Osteocyte (in vitro differentiated cells): ENCODE measurements at regions not wholly inside any gene's neighbourhood (a gene's known extent, or its start where the extent isn't known, plus 50 kb on each side); places are given as distances from the start of the nearest gene placed in this dataset.

ENCODE experiments used
- DNase-seq: peaks from one replicate; pipeline ENCODE4 v3.0.0; 2021; ENCODE audit warnings: mixed read lengths; ENCODE audit not compliant: unreplicated experiment; ENCODE audit errors: extremely low spot score
- H3K27ac Mint-ChIP-seq: one replicate; pipeline ENCODE4 v1.8.0; 2021; ENCODE audit warnings: mild to moderate bottlenecking, mixed read lengths; ENCODE audit not compliant: unreplicated experiment
- H3K27me3 Mint-ChIP-seq: one replicate; pipeline ENCODE4 v1.8.0; 2021; ENCODE audit warnings: mixed read lengths; ENCODE audit not compliant: unreplicated experiment
- H3K36me3 Mint-ChIP-seq: one replicate; pipeline ENCODE4 v1.8.0; 2021; ENCODE audit warnings: mixed read lengths; ENCODE audit not compliant: unreplicated experiment
- H3K4me1 Mint-ChIP-seq: one replicate; pipeline ENCODE4 v1.8.0; 2021; ENCODE audit warnings: mixed read lengths; ENCODE audit not compliant: unreplicated experiment
- H3K4me3 Mint-ChIP-seq: one replicate; pipeline ENCODE4 v1.8.0; 2021; ENCODE audit warnings: mild to moderate bottlenecking, moderate library complexity, mixed read lengths; ENCODE audit not compliant: unreplicated experiment
- H3K9me3 Mint-ChIP-seq: one replicate; pipeline ENCODE4 v1.8.0; 2021; ENCODE audit warnings: mixed read lengths; ENCODE audit not compliant: unreplicated experiment
- TF ChIP-seq, protein P1 (sequence below): fragments of 200-600 bp; sonication (generic); IDR thresholded peaks from 2 replicates; pipeline ENCODE4 v1.5.0; 2021; ENCODE audit warnings: antibody characterized with exemption, mild to moderate bottlenecking, moderate library complexity

- Mint-ChIP-seq H3K4me3 (no peak overlapping the region), H3K27me3 (peaks cover 7% of the 10 kb centered on the region), H3K36me3 (no peaks in the 10 kb centered on the region), H3K27ac (no peak overlapping the region), H3K4me1 (no peaks in the 10 kb centered on the region), H3K9me3 (no peaks in the 10 kb centered on the region)
- DNase-seq = no peak
- TF ChIP-seq, protein P1, sequence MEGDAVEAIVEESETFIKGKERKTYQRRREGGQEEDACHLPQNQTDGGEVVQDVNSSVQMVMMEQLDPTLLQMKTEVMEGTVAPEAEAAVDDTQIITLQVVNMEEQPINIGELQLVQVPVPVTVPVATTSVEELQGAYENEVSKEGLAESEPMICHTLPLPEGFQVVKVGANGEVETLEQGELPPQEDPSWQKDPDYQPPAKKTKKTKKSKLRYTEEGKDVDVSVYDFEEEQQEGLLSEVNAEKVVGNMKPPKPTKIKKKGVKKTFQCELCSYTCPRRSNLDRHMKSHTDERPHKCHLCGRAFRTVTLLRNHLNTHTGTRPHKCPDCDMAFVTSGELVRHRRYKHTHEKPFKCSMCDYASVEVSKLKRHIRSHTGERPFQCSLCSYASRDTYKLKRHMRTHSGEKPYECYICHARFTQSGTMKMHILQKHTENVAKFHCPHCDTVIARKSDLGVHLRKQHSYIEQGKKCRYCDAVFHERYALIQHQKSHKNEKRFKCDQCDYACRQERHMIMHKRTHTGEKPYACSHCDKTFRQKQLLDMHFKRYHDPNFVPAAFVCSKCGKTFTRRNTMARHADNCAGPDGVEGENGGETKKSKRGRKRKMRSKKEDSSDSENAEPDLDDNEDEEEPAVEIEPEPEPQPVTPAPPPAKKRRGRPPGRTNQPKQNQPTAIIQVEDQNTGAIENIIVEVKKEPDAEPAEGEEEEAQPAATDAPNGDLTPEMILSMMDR = no peak
These were observed 374.2 kb downstream of the PREX1 start for GRCh38 chr20:48453477-48454093.

DNA sequence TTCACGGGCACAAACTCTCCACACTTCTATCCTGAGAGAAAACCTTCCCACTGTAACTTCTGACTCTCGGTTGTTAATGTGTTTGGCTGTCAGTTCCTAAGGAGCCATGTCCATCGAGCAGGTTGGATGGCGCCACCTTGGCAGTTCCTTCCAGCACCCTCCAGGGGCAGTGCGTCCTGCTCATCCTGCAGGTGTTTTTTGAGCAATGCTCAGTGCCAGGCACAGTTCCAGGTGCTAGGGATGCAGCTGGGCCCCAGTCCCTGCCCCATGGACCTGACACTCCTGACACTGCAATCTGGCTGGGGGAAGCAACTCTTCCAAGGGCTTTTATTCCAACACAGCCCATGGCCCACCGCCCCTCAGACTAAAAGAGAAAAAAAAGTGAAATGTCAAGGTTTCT is 376.4 kb downstream of the PREX1 start:
- peaks cover 2% of the 10 kb centered on the region for H3K9me3 Mint-ChIP-seq
- no peaks in the 10 kb centered on the region for H3K4me1 Mint-ChIP-seq
- no peaks in the 10 kb centered on the region for H3K36me3 Mint-ChIP-seq
- TF ChIP-seq, protein P1 = no peak
- H3K27ac Mint-ChIP-seq = no peak overlapping the region
- no peak overlapping the region for H3K4me3 Mint-ChIP-seq
- H3K27me3 Mint-ChIP-seq = peaks cover 8% of the 10 kb centered on the region
- DNase-seq = no peak

DNA sequence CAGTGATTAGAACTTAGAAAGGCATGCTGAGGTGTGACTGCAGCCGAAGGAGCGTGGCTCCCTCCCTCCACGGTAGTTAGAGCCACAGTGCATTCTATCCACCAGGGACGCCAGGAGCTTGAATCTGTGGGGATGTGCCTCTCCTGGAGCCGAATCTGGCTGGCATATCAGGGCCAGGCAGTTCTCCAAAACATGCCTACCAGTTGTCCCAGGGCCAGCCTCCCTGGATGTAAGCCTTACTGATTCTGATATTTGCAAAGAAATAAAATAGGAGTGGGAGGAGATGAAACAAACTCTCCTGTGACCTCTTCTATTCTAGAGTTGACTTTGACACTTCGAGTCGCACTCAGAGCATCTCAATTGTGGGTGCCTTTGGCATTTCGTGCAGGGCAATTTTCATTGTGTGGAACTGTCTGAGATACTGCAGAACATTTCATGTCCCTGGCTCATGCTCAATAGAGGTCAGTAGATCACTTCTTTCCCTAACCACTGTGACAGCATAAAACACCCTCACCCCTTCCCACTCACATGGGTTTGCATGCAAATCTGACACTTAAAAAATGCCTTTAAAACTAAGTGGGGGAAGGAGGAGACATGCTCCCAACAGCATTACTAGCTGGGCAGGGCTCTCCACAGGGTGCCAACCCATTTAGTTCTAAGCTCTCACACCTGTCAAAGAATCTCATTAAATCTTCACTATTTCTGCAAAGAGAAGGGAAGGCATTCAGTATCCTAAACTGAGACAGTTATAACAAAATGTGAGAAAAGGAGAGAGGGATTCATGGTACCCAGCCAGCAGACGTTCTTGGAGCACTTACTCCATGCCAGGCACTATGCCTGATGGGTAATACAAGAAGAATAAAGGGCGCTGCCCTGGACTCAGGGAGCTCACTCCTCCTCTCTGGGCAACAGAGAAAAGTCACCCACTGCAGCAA is 378.9 kb downstream of the PREX1 start:
- no peaks in the 10 kb centered on the region for H3K36me3 Mint-ChIP-seq
- DNase-seq = no peak
- TF ChIP-seq, protein P1 = no peak
- H3K4me1 Mint-ChIP-seq = no peaks in the 10 kb centered on the region
- H3K27me3 Mint-ChIP-seq = peaks cover 2% of the 10 kb centered on the region
- H3K9me3 Mint-ChIP-seq = peaks cover 14% of the 10 kb centered on the region
- H3K27ac Mint-ChIP-seq = no peak overlapping the region
- no peak overlapping the region for H3K4me3 Mint-ChIP-seq

DNA sequence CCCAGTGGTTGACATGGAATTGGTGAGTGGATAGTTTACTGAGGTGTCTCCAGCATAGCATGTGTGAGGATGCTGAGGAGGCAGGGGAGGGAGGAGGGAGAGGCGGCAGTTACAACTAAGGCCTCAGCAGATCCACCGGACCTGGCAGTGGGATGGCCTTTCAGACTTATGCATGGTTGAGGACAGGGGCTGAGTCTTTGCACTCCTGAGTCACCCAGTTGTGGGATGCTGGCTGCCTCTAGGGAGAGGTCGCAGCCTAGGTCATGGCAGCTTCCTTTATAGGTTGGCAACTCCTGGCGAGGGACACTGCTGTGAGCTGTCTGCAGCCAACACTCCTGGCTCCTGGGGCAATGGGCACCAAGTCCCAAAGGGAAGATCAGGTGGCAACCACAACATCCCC is 380.3 kb downstream of the PREX1 start:
- Mint-ChIP-seq H3K36me3 (peaks cover 2% of the 10 kb centered on the region), H3K27ac (no peak overlapping the region), H3K4me1 (no peaks in the 10 kb centered on the region), H3K9me3 (peaks cover 17% of the 10 kb centered on the region), H3K4me3 (no peak overlapping the region), H3K27me3 (peaks cover 2% of the 10 kb centered on the region)
- TF ChIP-seq, protein P1 = no peak
- no peak for DNase-seq

DNA sequence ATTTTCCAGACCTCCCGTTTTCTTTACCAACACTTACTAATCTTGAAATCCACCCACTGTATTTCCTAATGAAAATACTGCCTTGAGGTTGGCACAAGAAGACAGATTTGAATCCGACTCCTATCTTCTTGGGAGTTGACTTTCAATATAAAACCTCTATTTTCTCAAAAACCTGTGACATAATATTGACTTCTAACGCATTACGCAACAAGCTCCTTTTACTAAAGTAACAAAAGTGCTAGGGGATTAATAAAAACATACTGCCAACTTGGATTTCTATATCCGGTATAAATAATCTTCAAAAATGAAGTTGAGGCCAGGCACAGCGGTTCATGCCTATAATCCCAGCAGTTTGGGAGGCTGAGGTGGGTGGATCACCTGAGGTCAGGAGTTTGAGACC is 382.0 kb downstream of the PREX1 start:
- Mint-ChIP-seq H3K4me3 (no peak overlapping the region), H3K27me3 (peaks cover 2% of the 10 kb centered on the region), H3K4me1 (no peaks in the 10 kb centered on the region), H3K36me3 (peaks cover 2% of the 10 kb centered on the region), H3K9me3 (peaks cover 17% of the 10 kb centered on the region), H3K27ac (no peak overlapping the region)
- TF ChIP-seq, protein P1 = no peak
- DNase-seq = no peak
